H1 (cell line): ENCODE measurements at regions not wholly inside any gene's neighbourhood (a gene's known extent, or its start where the extent isn't known, plus 50 kb on each side); places are given as distances from the start of the nearest gene placed in this dataset.
"Not testable (repeated sequence)": the region's sequence is repeated elsewhere in the genome, so short reads cannot be mapped to it uniquely, and the experiment has no call there.

Experiments used
- NRF1 ChIP-seq: IDR thresholded peaks from 2 replicates; pipeline ENCODE4 v1.6.1; 2011; ENCODE audit warnings: mild to moderate bottlenecking, low read depth, low read length, improper control_type of control experiment
- POLR2A ChIP-seq, 2 experiments: IDR thresholded peaks; 1 replicate in 1 of 2; 2 replicates in 1 of 2; pipeline ENCODE4 v1.6.1; 2011; ENCODE audit warnings: low read depth in 2 of 2, low read length in 2 of 2, mild to moderate bottlenecking in 2 of 2; ENCODE audit errors: control extremely low read depth in 1 of 2
- RFX5 ChIP-seq: IDR thresholded peaks from 2 replicates; pipeline ENCODE4 v1.6.1; 2011; ENCODE audit warnings: low read depth, low read length, improper control_type of control experiment, borderline replicate concordance

DNA sequence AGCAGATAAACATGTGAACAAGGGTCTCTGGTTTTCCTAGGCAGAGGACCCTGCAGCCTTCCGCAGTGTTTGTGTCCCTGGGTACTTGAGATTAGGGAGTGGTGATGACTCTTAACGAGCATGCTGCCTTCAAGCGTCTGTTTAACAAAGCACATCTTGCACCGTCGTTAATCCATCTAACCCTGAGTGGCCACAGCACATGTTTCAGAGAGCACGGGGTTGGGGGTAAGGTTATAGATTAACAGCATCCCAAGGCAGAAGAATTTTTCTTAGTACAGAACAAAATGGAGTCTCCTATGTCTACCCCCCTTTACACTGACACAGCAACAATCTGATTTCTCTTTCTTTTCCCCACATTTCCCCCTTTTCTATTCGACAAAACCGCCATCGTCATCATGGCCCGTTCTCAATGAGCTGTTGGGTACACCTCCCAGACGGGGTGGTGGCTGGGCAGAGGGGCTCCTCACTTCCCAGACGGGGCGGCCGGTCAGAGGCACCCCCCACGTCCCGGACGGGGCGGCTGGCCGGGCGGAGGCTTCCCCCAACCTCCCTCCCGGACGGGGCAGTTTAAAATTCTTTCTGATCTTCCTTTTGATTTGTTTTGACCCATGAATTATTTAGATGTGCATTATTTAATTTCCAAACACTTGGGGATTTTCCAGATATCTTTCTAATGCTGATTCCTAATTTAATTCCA, 171.7 kb upstream of the RAB6C start:
- TF ChIP-seq POLR2A (IDR thresholded peaks at IDR 0.05; ENCODE audit: control extremely low read depth in 1 of 2, low read depth in 2 of 2, low read length in 2 of 2); RFX5; NRF1: not testable (repeated sequence)
